GM18499 (cell line): ENCODE measurements at regions not wholly inside any gene's neighbourhood (a gene's known extent, or its start where the extent isn't known, plus 50 kb on each side); places are given as distances from the start of the nearest gene placed in this dataset.
"Not testable (repeated sequence)": the region's sequence is repeated elsewhere in the genome, so short reads cannot be mapped to it uniquely, and the experiment has no call there.

Experiments
- ATAC-seq: cut with Tn5 transposase; IDR thresholded peaks from one replicate; pipeline ENCODE4 v1.9.1; 2021; ENCODE audit warnings: moderate number of reproducible peaks; ENCODE audit not compliant: insufficient read depth, unreplicated experiment

GRCh38 chr5:155564541-155564940 lies 551.0 kb downstream of the KIF4B start:
- ATAC-seq: no peak

- ATAC-seq: no peak
These were observed 562.3 kb downstream of the KIF4B start for GRCh38 chr5:155575861-155576260.

GRCh38 chr5:155586808-155587207 lies 573.3 kb downstream of the KIF4B start:
- ATAC-seq: not testable (repeated sequence)

- ATAC-seq: no peak
These were observed 573.9 kb downstream of the KIF4B start for GRCh38 chr5:155587458-155587857.

GRCh38 chr5:155591273-155591672 lies 577.7 kb downstream of the KIF4B start:
- no peak for ATAC-seq

GRCh38 chr5:155594270-155594669 lies 580.7 kb downstream of the KIF4B start:
- ATAC-seq: no peak

GRCh38 chr5:155595791-155596190 lies 582.2 kb downstream of the KIF4B start:
- ATAC-seq: no peak

GRCh38 chr5:155598552-155598951 lies 585.0 kb downstream of the KIF4B start:
- no peak for ATAC-seq

- ATAC-seq: no peak
These were observed 592.4 kb downstream of the KIF4B start for GRCh38 chr5:155605920-155606319.

- no peak for ATAC-seq
These were observed 603.3 kb downstream of the KIF4B start for GRCh38 chr5:155616779-155617392.

- no peak for ATAC-seq
These were observed 606.1 kb downstream of the KIF4B start for GRCh38 chr5:155619688-155620087.

GRCh38 chr5:155620821-155621410 lies 607.4 kb downstream of the KIF4B start:
- no peak for ATAC-seq

GRCh38 chr5:155624597-155625241 lies 611.2 kb downstream of the KIF4B start:
- no peak for ATAC-seq

GRCh38 chr5:155625315-155625714 lies 611.8 kb downstream of the KIF4B start:
- no peak for ATAC-seq

GRCh38 chr5:155625897-155626543 lies 612.5 kb downstream of the KIF4B start:
- no peak for ATAC-seq

- no peak for ATAC-seq
These were observed 613.0 kb downstream of the KIF4B start for GRCh38 chr5:155626592-155626991.

GRCh38 chr5:155628346-155628745 lies 614.8 kb downstream of the KIF4B start:
- no peak for ATAC-seq

- no peak for ATAC-seq
These were observed 616.0 kb downstream of the KIF4B start for GRCh38 chr5:155629597-155629996.

- ATAC-seq: no peak
These were observed 617.6 kb downstream of the KIF4B start for GRCh38 chr5:155631116-155631515.

GRCh38 chr5:155633338-155633957 lies 619.9 kb downstream of the KIF4B start:
- no peak for ATAC-seq

- no peak for ATAC-seq
These were observed 636.1 kb downstream of the KIF4B start for GRCh38 chr5:155649666-155650065.
